GM18907 (cell line): ENCODE measurements at regions not wholly inside any gene's neighbourhood (a gene's known extent, or its start where the extent isn't known, plus 50 kb on each side); places are given as distances from the start of the nearest gene placed in this dataset.
A peak's percentile ranks its signal among the peaks of the same experiment; 100 is the strongest.
"Not testable (repeated sequence)": the region's sequence is repeated elsewhere in the genome, so short reads cannot be mapped to it uniquely, and the experiment has no call there.

Experiments
- ATAC-seq: cut with Tn5 transposase; IDR thresholded peaks from one replicate; pipeline ENCODE4 v1.9.1; 2021; ENCODE audit warnings: mild to moderate bottlenecking, moderate library complexity; ENCODE audit not compliant: unreplicated experiment

GRCh38 chr2:117614823-117615534 is 199.5 kb upstream of the DDX18 start:
- ATAC-seq, result no peak

DNA sequence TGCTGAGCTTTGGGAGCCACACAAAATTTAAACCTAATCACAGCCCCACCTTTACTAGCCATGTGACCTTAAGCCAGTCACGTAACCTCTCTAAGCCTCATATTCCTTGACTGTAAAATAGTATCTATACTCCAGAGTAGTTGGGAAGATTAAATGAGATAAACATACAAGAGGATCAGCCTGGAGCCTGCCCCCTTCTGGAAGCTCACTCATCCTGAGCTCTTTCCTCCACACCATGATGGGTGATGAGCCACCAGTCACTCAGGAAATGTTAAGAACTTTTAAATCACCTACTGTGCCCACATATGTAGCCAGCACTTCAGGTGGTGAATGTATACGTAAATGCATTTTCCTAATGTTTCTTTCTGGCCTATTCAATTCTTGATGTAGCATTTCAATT is 195.9 kb upstream of the DDX18 start:
- ATAC-seq, result no peak

DNA sequence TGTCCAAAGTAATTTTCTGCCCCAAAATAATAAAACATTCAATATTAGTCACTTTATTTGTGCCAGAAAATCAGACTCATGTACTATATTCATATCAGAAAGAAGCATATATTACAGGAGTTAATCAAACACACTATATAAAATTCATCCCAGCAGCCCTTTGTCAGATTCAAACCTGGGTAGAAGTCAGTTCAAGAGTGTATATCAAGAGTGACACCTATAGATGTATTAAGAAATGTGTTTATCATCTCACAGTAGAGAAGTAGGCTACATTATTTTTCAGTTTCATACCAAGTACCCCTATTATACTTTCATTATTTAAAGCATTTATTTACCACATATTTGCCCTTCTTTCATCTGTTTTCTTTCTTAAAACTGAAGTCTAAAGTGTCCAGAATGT is 193.2 kb upstream of the DDX18 start:
- no peak for ATAC-seq

- ATAC-seq, result not testable (repeated sequence)
Observed at GRCh38 chr2:117623175-117623574, 191.3 kb upstream of the DDX18 start.

GRCh38 chr2:117631152-117631945 is 183.1 kb upstream of the DDX18 start:
- no peak for ATAC-seq

GRCh38 chr2:117635481-117635880 is 179.0 kb upstream of the DDX18 start:
- no peak for ATAC-seq

GRCh38 chr2:117639401-117639800 is 175.1 kb upstream of the DDX18 start:
- ATAC-seq, result no peak

GRCh38 chr2:117644403-117644802 is 170.1 kb upstream of the DDX18 start:
- no peak for ATAC-seq

- no peak for ATAC-seq
Observed at GRCh38 chr2:117645458-117645857, 169.0 kb upstream of the DDX18 start.

DNA sequence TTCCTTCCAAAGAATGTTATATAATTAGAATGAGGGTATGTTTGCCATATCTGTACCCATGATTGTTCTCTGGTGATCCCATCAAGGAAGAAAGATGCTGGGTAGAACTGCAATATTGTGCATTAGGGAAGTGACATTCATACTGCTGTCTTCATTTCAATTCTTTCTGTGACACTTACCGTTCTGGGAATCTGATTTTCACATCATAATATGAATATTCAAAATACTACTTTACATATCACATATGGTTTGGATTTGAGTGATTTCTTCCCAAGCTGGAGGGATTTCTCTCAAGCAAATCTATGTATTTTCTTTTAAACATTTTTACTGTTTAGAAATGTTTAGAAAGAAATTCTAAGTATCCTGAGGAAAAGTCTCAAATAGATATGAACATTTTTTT is 168.4 kb upstream of the DDX18 start:
- no peak for ATAC-seq

- no peak for ATAC-seq
Observed at GRCh38 chr2:117646872-117647271, 167.6 kb upstream of the DDX18 start.

GRCh38 chr2:117656546-117656945 is 157.9 kb upstream of the DDX18 start:
- ATAC-seq, result no peak

DNA sequence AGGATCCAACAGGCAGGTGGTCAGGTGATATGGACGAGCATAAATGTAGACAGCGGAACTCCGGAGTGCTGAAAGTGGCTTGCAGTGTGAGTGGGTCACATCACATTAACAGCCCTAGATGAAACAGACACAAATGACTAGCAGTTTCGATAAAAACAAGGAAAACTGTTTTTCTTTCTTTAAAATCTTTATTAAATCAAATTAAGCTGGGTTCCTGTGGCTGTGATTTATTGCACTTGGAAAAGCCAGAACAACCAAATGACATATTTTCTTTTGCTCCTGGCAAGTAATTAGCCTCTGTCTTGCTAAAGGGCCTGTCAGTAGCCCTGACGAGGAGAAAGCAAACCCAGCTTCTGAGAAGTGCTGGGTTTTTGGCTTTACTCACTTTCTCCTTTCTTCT is 152.9 kb upstream of the DDX18 start:
- ATAC-seq, result no peak

DNA sequence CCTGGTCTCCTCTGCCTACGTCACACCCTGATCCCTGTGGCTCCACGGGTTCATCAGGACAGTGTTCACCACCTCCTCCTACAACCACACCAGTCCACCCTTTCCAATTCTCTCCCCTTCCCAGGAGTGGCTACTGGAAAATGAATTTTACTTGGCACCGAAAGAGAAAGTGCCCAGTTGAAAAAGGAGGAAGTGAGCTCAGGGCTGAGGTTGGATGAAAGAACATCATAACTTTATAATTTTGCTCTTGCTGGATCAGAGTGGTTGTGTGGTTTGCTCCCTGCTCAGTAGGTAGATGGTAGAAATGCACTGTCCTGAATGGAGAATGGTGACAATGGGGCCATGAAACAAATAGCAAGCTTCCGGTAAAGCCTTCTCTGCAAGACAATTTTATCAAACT is 140.3 kb upstream of the DDX18 start:
- ATAC-seq, result no peak

DNA sequence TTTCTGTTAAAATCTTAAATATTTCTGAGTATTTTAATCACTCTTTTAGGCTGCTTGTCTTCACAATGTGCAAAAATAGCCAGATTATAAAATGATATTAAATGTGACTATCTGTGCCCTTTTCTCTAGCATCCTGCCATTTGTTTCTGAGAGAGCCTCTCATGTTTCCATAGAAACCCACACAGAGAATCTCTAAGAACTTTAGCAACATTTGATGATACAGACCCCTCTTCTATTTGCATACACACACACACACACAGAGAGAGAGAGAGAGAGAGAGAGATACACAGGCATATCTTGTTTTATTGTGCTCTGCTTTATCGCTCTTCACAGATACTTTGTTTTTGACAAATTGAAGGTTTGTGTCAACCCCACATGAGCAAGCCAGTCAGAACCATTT is 134.5 kb upstream of the DDX18 start:
- no peak for ATAC-seq

- no peak for ATAC-seq
Observed at GRCh38 chr2:117684919-117685318, 129.6 kb upstream of the DDX18 start.

- ATAC-seq, result peak; percentile 98
Observed at GRCh38 chr2:117686699-117687098, 127.8 kb upstream of the DDX18 start.

GRCh38 chr2:117691595-117691994 is 122.9 kb upstream of the DDX18 start:
- no peak for ATAC-seq

- ATAC-seq, result no peak
Observed at GRCh38 chr2:117692001-117692763, 122.3 kb upstream of the DDX18 start.

DNA sequence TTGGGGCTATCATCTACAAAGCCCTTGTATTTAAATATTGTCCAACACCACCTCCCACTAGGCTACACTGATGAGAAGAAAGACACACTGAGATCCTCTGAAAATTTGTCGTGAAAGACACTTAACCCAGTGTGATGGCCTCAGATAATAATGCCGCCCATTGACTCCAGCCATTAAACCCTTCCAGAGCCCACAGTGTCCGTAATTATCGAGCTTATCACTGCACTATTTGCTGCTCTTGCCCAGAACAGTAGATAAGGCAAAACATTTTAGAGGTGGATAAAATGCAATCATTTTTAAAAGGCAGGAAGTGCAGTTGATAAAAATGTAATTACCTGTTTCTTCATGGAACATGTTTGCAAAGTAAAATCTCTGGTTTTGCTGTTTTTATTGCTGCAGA is 121.3 kb upstream of the DDX18 start:
- no peak for ATAC-seq

GRCh38 chr2:117693651-117694050 is 120.8 kb upstream of the DDX18 start:
- no peak for ATAC-seq

GRCh38 chr2:117698287-117698686 is 116.2 kb upstream of the DDX18 start:
- ATAC-seq, result no peak
